ENCODE measurements at regions not wholly inside any gene's neighbourhood (a gene's known extent, or its start where the extent isn't known, plus 50 kb on each side); places are given as distances from the start of the nearest gene placed in this dataset.
A peak's percentile ranks its signal among the peaks of the same experiment; 100 is the strongest.

DNA sequence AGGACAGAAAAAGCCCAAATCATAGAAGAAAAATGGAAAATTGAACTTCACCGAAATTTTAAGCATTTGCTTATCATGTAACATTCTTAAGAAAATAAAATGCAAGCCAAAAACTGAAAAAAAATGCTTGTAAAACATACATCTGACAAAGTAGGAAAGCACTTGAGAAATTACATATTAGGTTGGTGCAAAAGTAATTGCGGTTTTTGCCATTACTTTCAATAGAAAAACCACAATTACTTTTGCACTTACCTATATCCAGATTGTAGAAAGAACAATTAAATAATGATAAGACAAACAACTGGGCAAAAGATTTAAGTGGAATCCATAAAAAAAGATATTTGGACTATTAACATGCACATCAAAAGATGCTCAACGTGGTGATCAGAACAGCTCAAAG is 146.2 kb downstream of the TBXT start:
- Histone ChIP-seq H3K36me3 (ENCODE audit: control insufficient read depth, insufficient read depth, low read length) (no peaks in the 10 kb centered on the region), H3K9me3 (ENCODE audit: control insufficient read depth, insufficient read depth, low read length) (peaks cover 4% of the 10 kb centered on the region), H3K4me1 (ENCODE audit: control insufficient read depth, insufficient read depth, low read length) (no peaks in the 10 kb centered on the region), H3K4me3 (ENCODE audit: low read depth, low read length) (no peak overlapping the region), H3K27ac (ENCODE audit: low read depth, low read length) (no peak overlapping the region), H3K27me3 (ENCODE audit: control insufficient read depth, insufficient read depth, low read length) (no peaks in the 10 kb centered on the region)
- no CpG with 5 or more reads among the region's 3 CpGs for WGBS (ENCODE audit: insufficient coverage)
- no peak for DNase-seq (ENCODE audit: low read depth in 4 of 6, low spot score in 6 of 6)

DNA sequence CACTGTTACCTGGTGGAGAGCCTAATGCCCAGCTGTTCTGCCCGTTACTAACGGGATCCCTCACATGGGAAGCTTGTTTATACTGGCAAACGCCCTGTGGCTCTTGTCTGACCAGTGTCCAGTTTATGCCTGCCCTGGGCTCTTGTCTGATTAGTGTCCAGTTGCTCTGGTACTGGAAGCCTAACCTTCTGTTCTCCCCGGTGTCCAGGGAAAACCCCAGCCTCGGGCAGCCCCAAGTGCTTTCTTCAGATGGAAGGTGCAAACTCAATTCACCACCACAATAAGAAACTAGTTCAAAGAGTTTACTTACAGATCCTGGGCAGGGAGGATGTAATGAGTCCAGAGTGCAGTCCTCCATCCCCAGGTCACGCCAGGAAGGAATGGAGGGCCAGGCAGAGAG is 148.4 kb downstream of the TBXT start:
- Histone ChIP-seq H3K9me3 (ENCODE audit: control insufficient read depth, insufficient read depth, low read length) (peaks cover 4% of the 10 kb centered on the region), H3K36me3 (ENCODE audit: control insufficient read depth, insufficient read depth, low read length) (no peaks in the 10 kb centered on the region), H3K4me1 (ENCODE audit: control insufficient read depth, insufficient read depth, low read length) (no peaks in the 10 kb centered on the region), H3K27me3 (ENCODE audit: control insufficient read depth, insufficient read depth, low read length) (no peaks in the 10 kb centered on the region), H3K4me3 (ENCODE audit: low read depth, low read length) (no peak overlapping the region), H3K27ac (ENCODE audit: low read depth, low read length) (no peak overlapping the region)
- no peak for DNase-seq (ENCODE audit: low read depth in 4 of 6, low spot score in 6 of 6)
- WGBS (ENCODE audit: insufficient coverage) = 86% methylated on average over 6 of the region's 6 CpGs

- Histone ChIP-seq H3K4me1 (ENCODE audit: control insufficient read depth, insufficient read depth, low read length) (no peaks in the 10 kb centered on the region), H3K4me3 (ENCODE audit: low read depth, low read length) (no peak overlapping the region), H3K9me3 (ENCODE audit: control insufficient read depth, insufficient read depth, low read length) (peaks cover 4% of the 10 kb centered on the region), H3K27me3 (ENCODE audit: control insufficient read depth, insufficient read depth, low read length) (no peaks in the 10 kb centered on the region), H3K36me3 (ENCODE audit: control insufficient read depth, insufficient read depth, low read length) (no peaks in the 10 kb centered on the region), H3K27ac (ENCODE audit: low read depth, low read length) (no peak overlapping the region)
- WGBS (ENCODE audit: insufficient coverage) = no CpG with 5 or more reads among the region's 1 CpG
- DNase-seq (ENCODE audit: low read depth in 4 of 6, low spot score in 6 of 6) = no peak
Measured at GRCh38 chr6:166017032-166017635, 150.5 kb downstream of the TBXT start.

- 20% methylated on average over 3 of the region's 5 CpGs for WGBS (ENCODE audit: insufficient coverage)
- Histone ChIP-seq H3K4me1 (ENCODE audit: control insufficient read depth, insufficient read depth, low read length) (peaks cover 2% of the 10 kb centered on the region), H3K36me3 (ENCODE audit: control insufficient read depth, insufficient read depth, low read length) (no peaks in the 10 kb centered on the region), H3K4me3 (ENCODE audit: low read depth, low read length) (no peak overlapping the region), H3K27ac (ENCODE audit: low read depth, low read length) (no peak overlapping the region), H3K9me3 (ENCODE audit: control insufficient read depth, insufficient read depth, low read length) (peaks cover 4% of the 10 kb centered on the region), H3K27me3 (ENCODE audit: control insufficient read depth, insufficient read depth, low read length) (peaks cover 10% of the 10 kb centered on the region)
- DNase-seq (ENCODE audit: low read depth in 4 of 6, low spot score in 6 of 6) = no peak
Measured at GRCh38 chr6:166014966-166015365, 152.7 kb downstream of the TBXT start.

DNA sequence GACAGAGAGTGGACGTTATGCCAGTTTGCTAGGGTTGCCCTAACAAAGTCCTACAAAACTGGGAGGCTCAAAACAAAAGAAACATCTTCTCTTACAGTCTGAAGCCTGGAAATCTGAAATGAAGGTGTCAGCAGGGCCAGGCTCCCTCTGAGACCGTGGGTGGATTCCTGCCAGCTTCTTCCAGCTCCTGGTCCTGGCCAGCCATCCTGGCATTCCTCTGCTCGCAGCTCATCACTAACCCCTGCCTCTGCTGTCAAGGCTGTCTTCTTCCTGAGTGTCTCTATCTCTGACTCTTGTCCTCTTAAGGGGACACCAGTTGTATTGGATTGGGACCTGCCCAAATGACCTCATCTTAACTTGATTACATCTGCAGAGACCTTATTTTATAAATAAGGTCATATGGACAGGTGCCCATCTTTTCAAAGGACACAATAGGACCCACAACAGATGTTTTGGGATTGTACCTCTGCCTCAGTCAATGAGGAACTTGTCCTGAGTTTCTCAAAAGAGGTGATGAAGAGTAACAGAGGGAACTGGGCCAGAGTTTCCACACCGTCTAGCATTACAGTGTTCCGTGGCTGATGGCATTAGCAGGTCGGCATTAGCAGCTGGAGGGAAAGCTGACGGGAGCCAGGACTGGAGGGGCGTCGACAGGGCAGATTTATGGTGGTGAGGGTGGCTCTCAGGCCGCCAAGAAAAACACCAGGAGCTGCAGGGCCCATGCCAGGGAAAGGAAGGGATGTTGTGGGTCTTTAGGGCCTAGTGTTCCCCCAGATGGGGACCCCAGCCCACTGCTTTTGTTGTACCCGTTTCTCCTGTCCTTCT is 157.3 kb downstream of the TBXT start:
- Histone ChIP-seq H3K9me3 (ENCODE audit: control insufficient read depth, insufficient read depth, low read length) (no peaks in the 10 kb centered on the region), H3K4me1 (ENCODE audit: control insufficient read depth, insufficient read depth, low read length) (peaks cover 40% of the 10 kb centered on the region), H3K27me3 (ENCODE audit: control insufficient read depth, insufficient read depth, low read length) (peaks cover 45% of the 10 kb centered on the region), H3K4me3 (ENCODE audit: low read depth, low read length) (no peak overlapping the region), H3K36me3 (ENCODE audit: control insufficient read depth, insufficient read depth, low read length) (no peaks in the 10 kb centered on the region), H3K27ac (ENCODE audit: low read depth, low read length) (no peak overlapping the region)
- 29% methylated on average over 9 of the region's 11 CpGs for WGBS (ENCODE audit: insufficient coverage)
- DNase-seq (ENCODE audit: low read depth in 4 of 6, low spot score in 6 of 6) = no peak

DNA sequence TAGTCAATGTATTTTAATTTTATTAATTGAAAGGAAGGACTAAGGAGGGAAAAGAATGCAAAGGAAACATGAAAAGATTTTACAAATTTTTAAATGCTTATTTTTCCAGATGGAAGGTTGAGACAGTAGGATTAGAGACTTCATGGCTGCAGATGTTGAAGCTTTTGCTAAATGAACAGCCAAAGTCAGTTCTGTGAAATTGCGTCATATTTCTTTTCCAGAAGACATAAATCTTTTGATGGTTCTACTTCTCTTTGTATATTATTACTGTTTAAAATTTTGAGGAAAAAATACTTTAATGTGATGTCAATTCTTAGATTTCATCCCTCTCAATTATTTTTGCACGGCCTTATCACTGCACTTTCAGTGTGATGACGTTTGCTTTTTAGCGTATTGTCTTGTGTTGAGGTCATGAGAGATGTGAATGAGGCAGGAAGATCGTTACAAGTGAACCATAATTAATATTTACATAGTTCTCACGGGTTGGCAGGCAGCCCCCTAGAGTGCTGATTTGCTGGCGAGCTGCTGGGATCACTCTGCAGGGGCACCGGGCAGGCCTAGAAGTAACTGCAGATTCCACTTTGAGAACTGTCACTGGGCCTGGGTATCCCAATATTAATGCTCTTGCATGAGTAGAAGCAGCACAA is 158.1 kb downstream of the TBXT start:
- 38% methylated on average over 2 of the region's 8 CpGs for WGBS (ENCODE audit: insufficient coverage)
- peaks cover 48% of the 10 kb centered on the region for H3K27me3 ChIP-seq (ENCODE audit: control insufficient read depth, insufficient read depth, low read length)
- H3K36me3 ChIP-seq (ENCODE audit: control insufficient read depth, insufficient read depth, low read length) = no peaks in the 10 kb centered on the region
- no peak overlapping the region for H3K27ac ChIP-seq (ENCODE audit: low read depth, low read length)
- H3K4me1 ChIP-seq (ENCODE audit: control insufficient read depth, insufficient read depth, low read length) = peaks cover 43% of the 10 kb centered on the region
- H3K4me3 ChIP-seq (ENCODE audit: low read depth, low read length) = peak overlapping the region; percentile 54
- no peaks in the 10 kb centered on the region for H3K9me3 ChIP-seq (ENCODE audit: control insufficient read depth, insufficient read depth, low read length)
- no peak for DNase-seq (ENCODE audit: low read depth in 4 of 6, low spot score in 6 of 6)

DNA sequence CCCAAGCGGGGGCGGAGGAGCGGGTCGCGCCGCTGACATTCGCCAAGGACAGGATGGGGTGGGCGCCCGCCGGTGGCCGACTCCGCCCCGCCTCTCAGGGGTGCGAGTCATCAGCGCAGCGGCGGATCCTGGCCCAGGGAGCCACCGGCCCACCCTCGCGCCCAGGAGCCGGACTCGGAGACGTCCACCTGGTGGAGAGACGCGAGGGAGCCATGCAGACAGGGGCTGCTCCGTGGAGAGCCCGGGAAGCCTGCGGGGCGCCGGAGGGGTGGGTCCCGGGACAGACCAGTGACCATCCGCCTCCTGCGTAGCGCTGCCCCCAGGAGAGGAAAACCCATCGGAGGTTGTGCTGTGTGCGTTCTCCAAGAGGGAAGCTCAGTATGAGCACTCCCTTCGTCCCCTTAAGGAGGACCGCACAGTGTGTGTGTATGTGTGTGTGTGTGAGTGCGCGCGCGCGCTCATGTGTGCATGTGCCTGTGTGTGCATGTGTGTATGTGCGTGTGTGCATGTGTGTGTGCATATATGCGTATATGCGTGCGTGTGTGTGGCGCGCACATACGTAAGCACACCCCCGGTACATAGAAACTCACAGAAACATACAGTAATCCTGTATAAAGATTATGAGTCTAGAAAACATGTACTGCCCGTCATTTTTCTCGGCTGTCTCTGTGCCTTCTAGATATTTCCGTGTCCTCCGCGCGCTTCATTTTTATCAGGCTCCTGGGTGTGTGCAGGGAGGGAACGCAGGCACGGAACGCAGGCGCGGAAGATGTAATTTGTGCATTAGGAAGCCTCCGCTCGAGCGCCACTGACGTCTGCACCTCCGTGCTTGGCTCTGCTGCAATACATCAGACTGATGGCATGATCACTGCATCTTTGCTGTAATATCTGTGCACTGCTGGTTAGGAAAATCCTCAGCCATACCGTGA is 158.9 kb downstream of the TBXT start:
- peak in 5 of 6 donors; percentile 38 to 97 (median 67) for DNase-seq (ENCODE audit: low read depth in 4 of 6, low spot score in 6 of 6)
- Histone ChIP-seq H3K27me3 (ENCODE audit: control insufficient read depth, insufficient read depth, low read length) (peaks cover 49% of the 10 kb centered on the region), H3K27ac (ENCODE audit: low read depth, low read length) (peak overlapping the region; percentile 44), H3K4me3 (ENCODE audit: low read depth, low read length) (peak overlapping the region; percentile 54), H3K9me3 (ENCODE audit: control insufficient read depth, insufficient read depth, low read length) (no peaks in the 10 kb centered on the region), H3K36me3 (ENCODE audit: control insufficient read depth, insufficient read depth, low read length) (no peaks in the 10 kb centered on the region), H3K4me1 (ENCODE audit: control insufficient read depth, insufficient read depth, low read length) (peaks cover 43% of the 10 kb centered on the region)
- under 1% methylated on average over 55 of the region's 68 CpGs for WGBS (ENCODE audit: insufficient coverage)

DNA sequence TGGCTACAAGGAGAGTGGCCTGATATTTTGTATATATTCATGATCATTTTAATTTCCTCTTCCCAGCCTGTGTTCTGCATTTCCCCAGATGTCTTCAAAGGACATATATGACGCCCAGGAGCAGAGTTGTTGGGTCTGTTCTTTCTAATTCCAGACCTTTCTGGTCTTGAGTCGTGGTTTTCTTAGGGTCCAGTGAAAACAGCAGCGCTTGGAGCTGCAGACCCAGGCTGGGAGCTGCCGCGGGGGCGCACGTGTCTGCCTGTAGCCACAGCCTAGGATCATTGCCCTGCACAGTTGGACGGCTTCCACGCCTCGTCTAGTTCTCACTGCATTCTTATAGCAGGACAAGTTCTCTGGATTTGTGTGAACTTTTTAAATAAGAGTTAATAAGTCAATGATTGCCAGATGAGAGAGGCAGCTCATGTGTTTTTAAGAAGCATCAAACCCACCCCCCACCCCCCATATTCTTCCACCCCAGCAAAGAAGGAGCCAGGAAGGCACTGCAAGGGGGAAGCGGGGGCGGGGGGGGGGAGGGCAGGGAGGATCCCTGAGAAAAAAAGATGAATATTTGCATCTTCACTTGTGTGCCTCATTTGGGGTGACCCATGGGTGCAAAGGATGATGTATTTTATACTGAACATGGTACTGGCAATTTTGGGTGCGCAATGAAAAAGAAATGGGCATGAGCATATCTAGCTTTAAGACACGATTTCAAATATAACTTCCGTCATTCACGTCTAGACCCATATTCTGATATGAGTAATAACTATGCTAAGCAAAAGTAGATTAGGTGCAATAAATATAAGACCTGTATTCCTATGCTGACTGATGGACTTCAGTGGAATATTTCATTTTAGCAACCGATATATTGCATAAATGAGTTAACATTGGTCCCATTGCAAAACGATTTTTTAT is 160.0 kb downstream of the TBXT start:
- Histone ChIP-seq H3K36me3 (ENCODE audit: control insufficient read depth, insufficient read depth, low read length) (no peaks in the 10 kb centered on the region), H3K4me1 (ENCODE audit: control insufficient read depth, insufficient read depth, low read length) (peaks cover 43% of the 10 kb centered on the region), H3K4me3 (ENCODE audit: low read depth, low read length) (peak overlapping the region; percentile 54), H3K27ac (ENCODE audit: low read depth, low read length) (no peak overlapping the region), H3K9me3 (ENCODE audit: control insufficient read depth, insufficient read depth, low read length) (no peaks in the 10 kb centered on the region), H3K27me3 (ENCODE audit: control insufficient read depth, insufficient read depth, low read length) (peaks cover 49% of the 10 kb centered on the region)
- 2% methylated on average over 7 of the region's 18 CpGs for WGBS (ENCODE audit: insufficient coverage)
- DNase-seq (ENCODE audit: low read depth in 4 of 6, low spot score in 6 of 6) = peak in 3 of 6 donors; percentile 47 to 81 (median 77)

Data from spinal cord (tissue), 9 donors.